H1 (cell line): ENCODE measurements at regions not wholly inside any gene's neighbourhood (a gene's known extent, or its start where the extent isn't known, plus 50 kb on each side); places are given as distances from the start of the nearest gene placed in this dataset.
A peak's percentile ranks its signal among the peaks of the same experiment; 100 is the strongest.

ENCODE experiments used
- ASH2L ChIP-seq: fragments of 200-600, 300-600 bp; sonication (generic); IDR thresholded peaks from one replicate; pipeline ENCODE4 v1.7.1; 2017; ENCODE audit warnings: low read length
- CEBPB ChIP-seq: IDR thresholded peaks from 2 replicates; pipeline ENCODE4 v1.6.1; 2012; ENCODE audit warnings: low read depth, low read length
- CHD2 ChIP-seq: IDR thresholded peaks from 2 replicates; pipeline ENCODE4 v1.6.1; 2012; ENCODE audit warnings: low read length, improper control_type of control experiment
- CREB1 ChIP-seq: IDR thresholded peaks from 2 replicates; pipeline ENCODE4 v1.6.1; 2012; ENCODE audit warnings: inconsistent platforms
- CTBP2 ChIP-seq: IDR thresholded peaks from 2 replicates; pipeline ENCODE4 v1.7.0; 2011; ENCODE audit warnings: borderline replicate concordance, mild to moderate bottlenecking, moderate library complexity, mixed read lengths, low read length; ENCODE audit not compliant: insufficient read depth, insufficient read length
- CTCF ChIP-seq, 3 experiments: IDR thresholded peaks; 1 replicate in 2 of 3; 2 replicates in 1 of 3; pipeline versions ENCODE4 v1.5.1 to v1.6.1; 2011; ENCODE audit warnings: low read length in 3 of 3, mild to moderate bottlenecking in 3 of 3, inconsistent platforms in 2 of 3, low read depth in 1 of 3, moderate library complexity in 1 of 3; ENCODE audit not compliant: insufficient read depth in 1 of 3; ENCODE audit errors: control extremely low read depth in 1 of 3
- JUN ChIP-seq: IDR thresholded peaks from 2 replicates; pipeline ENCODE4 v1.6.1; 2011; ENCODE audit warnings: low read depth, mild to moderate bottlenecking, improper control_type of control experiment, low read length
- JUND ChIP-seq: IDR thresholded peaks from 2 replicates; pipeline ENCODE4 v1.6.1; 2011; ENCODE audit warnings: mild to moderate bottlenecking, improper control_type of control experiment, low read length
- KDM5A ChIP-seq: fragments of 200-600 bp; IDR thresholded peaks from 2 replicates; pipeline ENCODE4 v1.7.1; 2012; ENCODE audit warnings: mild to moderate bottlenecking, low read length, inconsistent platforms, mixed read lengths
- NRF1 ChIP-seq: IDR thresholded peaks from 2 replicates; pipeline ENCODE4 v1.6.1; 2011; ENCODE audit warnings: mild to moderate bottlenecking, low read depth, low read length, improper control_type of control experiment
- PHF8 ChIP-seq: fragments of 200-600 bp; sonication (generic); conservative IDR thresholded peaks from 2 replicates; pipeline ENCODE4 v1.7.1; 2012; ENCODE audit warnings: low read depth, mild to moderate bottlenecking, inconsistent platforms, low read length, moderate library complexity
- RAD21 ChIP-seq, 2 experiments: IDR thresholded peaks in 1 of 2; conservative IDR thresholded peaks in 1 of 2; 2 replicates each; pipeline ENCODE4 v1.6.1; 2011; ENCODE audit warnings: low read depth in 2 of 2, low read length in 2 of 2, improper control_type of control experiment in 1 of 2, inconsistent platforms in 1 of 2, mild to moderate bottlenecking in 1 of 2, moderate library complexity in 1 of 2
- SAP30 ChIP-seq: fragments of 300-600 bp; sonication (generic); IDR thresholded peaks from 2 replicates; pipeline ENCODE4 v1.7.1; 2012; ENCODE audit warnings: low read length, moderate library complexity, mild to moderate bottlenecking, inconsistent platforms; ENCODE audit not compliant: insufficient read depth, insufficient replicate concordance
- SIN3A ChIP-seq, 2 experiments: IDR thresholded peaks in 1 of 2; conservative IDR thresholded peaks in 1 of 2; 2 replicates each; pipeline ENCODE4 v1.6.1; 2011 to 2012; ENCODE audit warnings: low read length in 2 of 2, improper control_type of control experiment in 1 of 2, low read depth in 1 of 2, mild to moderate bottlenecking in 1 of 2
- SP1 ChIP-seq: IDR thresholded peaks from 2 replicates; pipeline ENCODE4 v1.6.1; 2011; ENCODE audit warnings: low read depth, low read length
- YY1 ChIP-seq: IDR thresholded peaks from 2 replicates; pipeline ENCODE4 v1.6.1; 2011; ENCODE audit warnings: low read depth, mild to moderate bottlenecking, low read length
- ZNF274 ChIP-seq: IDR thresholded peaks from 2 replicates; pipeline ENCODE4 v1.7.0; 2012; ENCODE audit warnings: low read length, borderline replicate concordance; ENCODE audit errors: extremely low read depth
- TF ChIP-seq, protein P1 (sequence below): IDR thresholded peaks from 2 replicates; pipeline ENCODE4 v1.6.1; 2012; ENCODE audit warnings: low read length, inconsistent platforms
- TF ChIP-seq, protein P2 (sequence below): IDR thresholded peaks from 2 replicates; pipeline ENCODE4 v1.6.1; 2012; ENCODE audit warnings: inconsistent platforms

- peak; percentile 70 for TF ChIP-seq PHF8
- TF ChIP-seq ASH2L = peak; percentile 98
- 0 out of 4 replicates have a peak, but pooled peaks of 1 of the 2 experiments have one; percentile 29 for TF ChIP-seq SIN3A (conservative IDR thresholded peaks at IDR 0.05 in 1 of 2, IDR thresholded peaks at IDR 0.05 in 1 of 2; ENCODE audit: low read depth in 1 of 2, low read length in 2 of 2)
- peak in 1 of 3 experiments; percentile 9; a peak in 1 of 4 replicates for TF ChIP-seq CTCF (IDR thresholded peaks at IDR 0.05; ENCODE audit: control extremely low read depth in 1 of 3, insufficient read depth in 1 of 3, low read depth in 1 of 3, low read length in 3 of 3)
- TF ChIP-seq CTBP2 = peak; percentile 35
- peak; percentile 62; the same call in 1 of the 2 replicates for TF ChIP-seq JUND
- TF ChIP-seq SAP30 = no peak
- TF ChIP-seq YY1 = peak; percentile 88
- no peak for TF ChIP-seq KDM5A
- no peak for TF ChIP-seq ZNF274
- no peak; a peak in 1 of 4 replicates for TF ChIP-seq RAD21 (IDR thresholded peaks at IDR 0.05 in 1 of 2, conservative IDR thresholded peaks at IDR 0.05 in 1 of 2; ENCODE audit: low read depth in 2 of 2, low read length in 2 of 2)
- TF ChIP-seq CHD2 = peak; percentile 53; the same call in 1 of the 2 replicates
- TF ChIP-seq CREB1 = peak; percentile 28; the same call in 1 of the 2 replicates
- no peak for TF ChIP-seq SP1
- TF ChIP-seq JUN = no peak
- peak; percentile 57 for TF ChIP-seq NRF1
- TF ChIP-seq, protein P1, sequence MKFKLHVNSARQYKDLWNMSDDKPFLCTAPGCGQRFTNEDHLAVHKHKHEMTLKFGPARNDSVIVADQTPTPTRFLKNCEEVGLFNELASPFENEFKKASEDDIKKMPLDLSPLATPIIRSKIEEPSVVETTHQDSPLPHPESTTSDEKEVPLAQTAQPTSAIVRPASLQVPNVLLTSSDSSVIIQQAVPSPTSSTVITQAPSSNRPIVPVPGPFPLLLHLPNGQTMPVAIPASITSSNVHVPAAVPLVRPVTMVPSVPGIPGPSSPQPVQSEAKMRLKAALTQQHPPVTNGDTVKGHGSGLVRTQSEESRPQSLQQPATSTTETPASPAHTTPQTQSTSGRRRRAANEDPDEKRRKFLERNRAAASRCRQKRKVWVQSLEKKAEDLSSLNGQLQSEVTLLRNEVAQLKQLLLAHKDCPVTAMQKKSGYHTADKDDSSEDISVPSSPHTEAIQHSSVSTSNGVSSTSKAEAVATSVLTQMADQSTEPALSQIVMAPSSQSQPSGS = no peak
- no peak for TF ChIP-seq CEBPB
- TF ChIP-seq, protein P2, sequence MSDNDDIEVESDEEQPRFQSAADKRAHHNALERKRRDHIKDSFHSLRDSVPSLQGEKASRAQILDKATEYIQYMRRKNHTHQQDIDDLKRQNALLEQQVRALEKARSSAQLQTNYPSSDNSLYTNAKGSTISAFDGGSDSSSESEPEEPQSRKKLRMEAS = peak; percentile 46; the same call in 1 of the 2 replicates
Measured at GRCh38 chr3:159839561-159840379, 148.9 kb upstream of the IL12A start, which contains the start of gene SCHIP1 (continued).
